ENCODE measurements at regions not wholly inside any gene's neighbourhood (a gene's known extent, or its start where the extent isn't known, plus 50 kb on each side); places are given as distances from the start of the nearest gene placed in this dataset.

GRCh38 chr6:14857001-14857400 lies 388.9 kb upstream of the JARID2 start:
- TF ChIP-seq EZH2 (IDR thresholded peaks at IDR 0.05; ENCODE audit: low read length, missing control alignments), result no peak
- no peak for TF ChIP-seq CTCF (conservative IDR thresholded peaks at IDR 0.05 in 1 of 2, IDR thresholded peaks at IDR 0.05 in 1 of 2; ENCODE audit: low read depth in 1 of 2, low read length in 2 of 2)
- no peak for DNase-seq (ENCODE audit: low read depth in 2 of 2)
- no peak overlapping the region for H3K27ac ChIP-seq (ENCODE audit: insufficient read depth, low read length)
- H3K4me1 ChIP-seq (ENCODE audit: control insufficient read depth, extremely low read depth, insufficient read depth, low read length), result no peaks in the 10 kb centered on the region
- H3K4me2 ChIP-seq (ENCODE audit: extremely low read depth, insufficient read depth, low read length), result no peak overlapping the region
- H3K27me3 ChIP-seq (ENCODE audit: control insufficient read depth, insufficient read depth, low read length), result no peaks in the 10 kb centered on the region
- no peak overlapping the region for H3K4me3 ChIP-seq (replicated peaks in 1 of 4; ENCODE audit: control extremely low read depth in 1 of 4, insufficient read depth in 1 of 4, low read depth in 3 of 4, low read length in 4 of 4)
- no peaks in the 10 kb centered on the region for H3K9me3 ChIP-seq (ENCODE audit: control insufficient read depth, insufficient read depth, low read depth, low read length)
- H2AFZ ChIP-seq (ENCODE audit: low read length), result no peak overlapping the region
- H4K20me1 ChIP-seq (ENCODE audit: control insufficient read depth, extremely low read depth, insufficient read depth, low read length), result no peaks in the 10 kb centered on the region
- no peaks in the 10 kb centered on the region for H3K79me2 ChIP-seq (ENCODE audit: control insufficient read depth, insufficient read depth, low read length)
- no peaks in the 10 kb centered on the region for H3K36me3 ChIP-seq (ENCODE audit: control insufficient read depth, insufficient read depth, low read length)
- no peak overlapping the region for H3K9ac ChIP-seq (ENCODE audit: insufficient read depth, low read length)

- Histone ChIP-seq H3K4me3 (replicated peaks in 1 of 4; ENCODE audit: control extremely low read depth in 1 of 4, insufficient read depth in 1 of 4, low read depth in 3 of 4, low read length in 4 of 4) (no peak overlapping the region), H3K27ac (ENCODE audit: insufficient read depth, low read length) (no peak overlapping the region), H3K4me2 (ENCODE audit: extremely low read depth, insufficient read depth, low read length) (no peak overlapping the region), H2AFZ (ENCODE audit: low read length) (no peak overlapping the region), H3K79me2 (ENCODE audit: control insufficient read depth, insufficient read depth, low read length) (no peaks in the 10 kb centered on the region), H3K4me1 (ENCODE audit: control insufficient read depth, extremely low read depth, insufficient read depth, low read length) (no peaks in the 10 kb centered on the region), H3K9me3 (ENCODE audit: control insufficient read depth, insufficient read depth, low read depth, low read length) (no peaks in the 10 kb centered on the region), H3K27me3 (ENCODE audit: control insufficient read depth, insufficient read depth, low read length) (no peaks in the 10 kb centered on the region), H4K20me1 (ENCODE audit: control insufficient read depth, extremely low read depth, insufficient read depth, low read length) (no peaks in the 10 kb centered on the region), H3K9ac (ENCODE audit: insufficient read depth, low read length) (no peak overlapping the region), H3K36me3 (ENCODE audit: control insufficient read depth, insufficient read depth, low read length) (no peaks in the 10 kb centered on the region)
- TF ChIP-seq EZH2 (IDR thresholded peaks at IDR 0.05; ENCODE audit: low read length, missing control alignments) (no peak), CTCF (conservative IDR thresholded peaks at IDR 0.05 in 1 of 2, IDR thresholded peaks at IDR 0.05 in 1 of 2; ENCODE audit: low read depth in 1 of 2, low read length in 2 of 2) (no peak)
- no peak for DNase-seq (ENCODE audit: low read depth in 2 of 2)
Observed at GRCh38 chr6:14857501-14857900, 388.4 kb upstream of the JARID2 start.

- H3K79me2 ChIP-seq (ENCODE audit: control insufficient read depth, insufficient read depth, low read length), result no peaks in the 10 kb centered on the region
- no peak overlapping the region for H2AFZ ChIP-seq (ENCODE audit: low read length)
- no peak overlapping the region for H3K27ac ChIP-seq (ENCODE audit: insufficient read depth, low read length)
- no peaks in the 10 kb centered on the region for H3K36me3 ChIP-seq (ENCODE audit: control insufficient read depth, insufficient read depth, low read length)
- no peaks in the 10 kb centered on the region for H3K27me3 ChIP-seq (ENCODE audit: control insufficient read depth, insufficient read depth, low read length)
- H3K4me3 ChIP-seq (replicated peaks in 1 of 4; ENCODE audit: control extremely low read depth in 1 of 4, insufficient read depth in 1 of 4, low read depth in 3 of 4, low read length in 4 of 4), result no peak overlapping the region
- no peak overlapping the region for H3K4me2 ChIP-seq (ENCODE audit: extremely low read depth, insufficient read depth, low read length)
- TF ChIP-seq EZH2 (IDR thresholded peaks at IDR 0.05; ENCODE audit: low read length, missing control alignments) (no peak), CTCF (conservative IDR thresholded peaks at IDR 0.05 in 1 of 2, IDR thresholded peaks at IDR 0.05 in 1 of 2; ENCODE audit: low read depth in 1 of 2, low read length in 2 of 2) (no peak)
- no peak overlapping the region for H3K9ac ChIP-seq (ENCODE audit: insufficient read depth, low read length)
- no peaks in the 10 kb centered on the region for H4K20me1 ChIP-seq (ENCODE audit: control insufficient read depth, extremely low read depth, insufficient read depth, low read length)
- DNase-seq (ENCODE audit: low read depth in 2 of 2), result no peak
- H3K9me3 ChIP-seq (ENCODE audit: control insufficient read depth, insufficient read depth, low read depth, low read length), result no peaks in the 10 kb centered on the region
- no peaks in the 10 kb centered on the region for H3K4me1 ChIP-seq (ENCODE audit: control insufficient read depth, extremely low read depth, insufficient read depth, low read length)
Observed at GRCh38 chr6:14858808-14859207, 387.1 kb upstream of the JARID2 start.
